ENCODE measurements at regions not wholly inside any gene's neighbourhood (a gene's known extent, or its start where the extent isn't known, plus 50 kb on each side); places are given as distances from the start of the nearest gene placed in this dataset.

GRCh38 chr12:65614259-65614889 lies 209.9 kb upstream of the HMGA2 start:
- Histone ChIP-seq H3K27me3 (replicated peaks; ENCODE audit: insufficient read depth, low read length) (no peaks in the 10 kb centered on the region), H3K9me2 (replicated peaks; ENCODE audit: insufficient read depth, low read length) (no peaks in the 10 kb centered on the region), H3K27ac (ENCODE audit: low read length) (no peak overlapping the region), H3F3A (ENCODE audit: insufficient read depth, low read length) (no peaks in the 10 kb centered on the region), H3K9ac (ENCODE audit: low read length) (no peak overlapping the region), H3K79me2 (ENCODE audit: low read length) (no peaks in the 10 kb centered on the region), H3K4me3 (ENCODE audit: low read length) (no peak overlapping the region), H4K20me1 (ENCODE audit: insufficient read depth, low read length) (no peaks in the 10 kb centered on the region), H3K4me1 (ENCODE audit: low read length) (no peaks in the 10 kb centered on the region), H3K4me2 (ENCODE audit: low read depth, low read length) (no peak overlapping the region), H3K36me3 (replicated peaks; ENCODE audit: insufficient read depth, low read length) (no peaks in the 10 kb centered on the region), H3K9me3 (replicated peaks; ENCODE audit: insufficient read depth, low read length) (no peaks in the 10 kb centered on the region), H2AFZ (ENCODE audit: low read length) (no peak overlapping the region)
- DNase-seq, result no peak
- no peak for TF ChIP-seq EZH2 (optimal IDR thresholded peaks at IDR 0.05; ENCODE audit: low read depth, low read length)

GRCh38 chr12:65615118-65615517 lies 209.2 kb upstream of the HMGA2 start:
- Histone ChIP-seq H2AFZ (ENCODE audit: low read length) (no peak overlapping the region), H3K4me2 (ENCODE audit: low read depth, low read length) (no peak overlapping the region), H3K27ac (ENCODE audit: low read length) (no peak overlapping the region), H3K36me3 (replicated peaks; ENCODE audit: insufficient read depth, low read length) (no peaks in the 10 kb centered on the region), H3K27me3 (replicated peaks; ENCODE audit: insufficient read depth, low read length) (no peaks in the 10 kb centered on the region), H3K79me2 (ENCODE audit: low read length) (no peaks in the 10 kb centered on the region), H3F3A (ENCODE audit: insufficient read depth, low read length) (no peaks in the 10 kb centered on the region), H4K20me1 (ENCODE audit: insufficient read depth, low read length) (no peaks in the 10 kb centered on the region), H3K9me2 (replicated peaks; ENCODE audit: insufficient read depth, low read length) (no peaks in the 10 kb centered on the region), H3K9ac (ENCODE audit: low read length) (no peak overlapping the region), H3K9me3 (replicated peaks; ENCODE audit: insufficient read depth, low read length) (no peaks in the 10 kb centered on the region), H3K4me3 (ENCODE audit: low read length) (no peak overlapping the region), H3K4me1 (ENCODE audit: low read length) (no peaks in the 10 kb centered on the region)
- no peak for DNase-seq
- TF ChIP-seq EZH2phosphoT487 (IDR thresholded peaks at IDR 0.05; ENCODE audit: low read length) (no peak), EZH2 (optimal IDR thresholded peaks at IDR 0.05; ENCODE audit: low read depth, low read length) (no peak), CTCF (IDR thresholded peaks at IDR 0.05; ENCODE audit: low read length) (no peak)

GRCh38 chr12:65616022-65616421 lies 208.3 kb upstream of the HMGA2 start:
- Histone ChIP-seq H3K36me3 (replicated peaks; ENCODE audit: insufficient read depth, low read length) (no peaks in the 10 kb centered on the region), H3K9me3 (replicated peaks; ENCODE audit: insufficient read depth, low read length) (no peaks in the 10 kb centered on the region), H3K27me3 (replicated peaks; ENCODE audit: insufficient read depth, low read length) (no peaks in the 10 kb centered on the region), H3K9me2 (replicated peaks; ENCODE audit: insufficient read depth, low read length) (no peaks in the 10 kb centered on the region), H3F3A (ENCODE audit: insufficient read depth, low read length) (no peaks in the 10 kb centered on the region), H3K4me3 (ENCODE audit: low read length) (no peak overlapping the region), H3K4me1 (ENCODE audit: low read length) (no peaks in the 10 kb centered on the region), H3K4me2 (ENCODE audit: low read depth, low read length) (no peak overlapping the region), H3K27ac (ENCODE audit: low read length) (no peak overlapping the region), H3K9ac (ENCODE audit: low read length) (no peak overlapping the region), H4K20me1 (ENCODE audit: insufficient read depth, low read length) (no peaks in the 10 kb centered on the region), H3K79me2 (ENCODE audit: low read length) (no peaks in the 10 kb centered on the region), H2AFZ (ENCODE audit: low read length) (no peak overlapping the region)
- TF ChIP-seq EZH2phosphoT487 (IDR thresholded peaks at IDR 0.05; ENCODE audit: low read length) (no peak), CTCF (IDR thresholded peaks at IDR 0.05; ENCODE audit: low read length) (no peak), EZH2 (optimal IDR thresholded peaks at IDR 0.05; ENCODE audit: low read depth, low read length) (no peak)
- DNase-seq, result no peak

- Histone ChIP-seq H3K4me1 (ENCODE audit: low read length) (no peaks in the 10 kb centered on the region), H4K20me1 (ENCODE audit: insufficient read depth, low read length) (no peaks in the 10 kb centered on the region), H3K79me2 (ENCODE audit: low read length) (no peaks in the 10 kb centered on the region), H3K9ac (ENCODE audit: low read length) (no peak overlapping the region), H3K9me2 (replicated peaks; ENCODE audit: insufficient read depth, low read length) (no peaks in the 10 kb centered on the region), H3K4me2 (ENCODE audit: low read depth, low read length) (no peak overlapping the region), H3F3A (ENCODE audit: insufficient read depth, low read length) (no peaks in the 10 kb centered on the region), H2AFZ (ENCODE audit: low read length) (no peak overlapping the region), H3K4me3 (ENCODE audit: low read length) (no peak overlapping the region), H3K27ac (ENCODE audit: low read length) (no peak overlapping the region), H3K27me3 (replicated peaks; ENCODE audit: insufficient read depth, low read length) (no peaks in the 10 kb centered on the region), H3K36me3 (replicated peaks; ENCODE audit: insufficient read depth, low read length) (no peaks in the 10 kb centered on the region), H3K9me3 (replicated peaks; ENCODE audit: insufficient read depth, low read length) (no peaks in the 10 kb centered on the region)
- no peak for DNase-seq
- no peak for TF ChIP-seq CTCF (IDR thresholded peaks at IDR 0.05; ENCODE audit: low read length)
- no peak for TF ChIP-seq EZH2 (optimal IDR thresholded peaks at IDR 0.05; ENCODE audit: low read depth, low read length)
- TF ChIP-seq EZH2phosphoT487 (IDR thresholded peaks at IDR 0.05; ENCODE audit: low read length), result no peak
Observed at GRCh38 chr12:65618588-65618987, 205.7 kb upstream of the HMGA2 start.

Data from MM.1S (cell line).